Psoas muscle (tissue), 7 donors: ENCODE measurements at regions not wholly inside any gene's neighbourhood (a gene's known extent, or its start where the extent isn't known, plus 50 kb on each side); places are given as distances from the start of the nearest gene placed in this dataset.

Source experiments
- ATAC-seq, 4 donors: fragments of 200-7000 bp; cut with Tn5 transposase; one replicate each; pipeline ENCODE4 v1.9.1; 2020; ENCODE audit warnings: moderate library complexity in 3 of 4, mild to moderate bottlenecking in 2 of 4
- DNase-seq, 2 donors: peaks; one replicate each; pipeline ENCODE4 v3.0.0-alpha.2; 2020
- H3K27ac ChIP-seq: fragments of 200-600 bp; one replicate; pipeline ENCODE4 v1.8.0; 2022
- H3K27me3 ChIP-seq, 3 donors: fragments of 200-600 bp in 1 of 3; one replicate each; pipeline versions ENCODE4 v1.6.1 to v1.8.0; 2013 to 2022; ENCODE audit warnings: low read length in 2 of 3, mild to moderate bottlenecking in 2 of 3, moderate library complexity in 1 of 3; ENCODE audit not compliant: insufficient read depth in 3 of 3
- H3K36me3 ChIP-seq, 2 donors: fragments of 200-600 bp in 1 of 2; one replicate each; pipeline versions ENCODE4 v1.6.1 to v1.8.0; 2013 to 2022; ENCODE audit warnings: low read depth in 1 of 2, mild to moderate bottlenecking in 1 of 2, moderate library complexity in 1 of 2; ENCODE audit not compliant: insufficient read depth in 1 of 2
- H3K4me1 ChIP-seq: fragments of 200-600 bp; one replicate; pipeline ENCODE4 v1.8.0; 2022
- H3K4me3 ChIP-seq: fragments of 200-600 bp; one replicate; pipeline ENCODE4 v1.8.0; 2022; ENCODE audit warnings: mild to moderate bottlenecking
- H3K9me3 ChIP-seq: fragments of 200-600 bp; one replicate; pipeline ENCODE4 v1.8.0; 2022
- CTCF ChIP-seq: fragments of 200-600 bp; IDR thresholded peaks from one replicate; pipeline ENCODE4 v1.8.0; 2022; ENCODE audit warnings: antibody characterized with exemption
- WGBS, 3 donors: extraction: QIAGEN DNeasy Blood & Tissue Kit; methylation state at CpG; one replicate each; pipeline versions ENCODE4 v1.1.6 to v1.1.7; 2013; 5-methylcytosine and 5-hydroxymethylcytosine counted together
- intact Hi-C, 2 donors: fragments of 100-400 bp; cut with DNase I; formaldehyde crosslinking; loops; one replicate each; pipeline versions ENCODE4 v1.11.0 to v1.14.2; 2022
- donor health status: healthy with polysubstance abuse.
- donor health status: DM: no; HTN: no; CAD: no; lungs with moderate emphysema.
- donor health status: Bipolar disorder and iron deficiency.
- donor health status: healthy.
- donor health status: DM: yes; HTN: yes; CAD: no.
- donor health status: DM: no; HTN: no; CAD: no.
- donor health status: DM: yes; HTN: yes; CAD: no.

DNA sequence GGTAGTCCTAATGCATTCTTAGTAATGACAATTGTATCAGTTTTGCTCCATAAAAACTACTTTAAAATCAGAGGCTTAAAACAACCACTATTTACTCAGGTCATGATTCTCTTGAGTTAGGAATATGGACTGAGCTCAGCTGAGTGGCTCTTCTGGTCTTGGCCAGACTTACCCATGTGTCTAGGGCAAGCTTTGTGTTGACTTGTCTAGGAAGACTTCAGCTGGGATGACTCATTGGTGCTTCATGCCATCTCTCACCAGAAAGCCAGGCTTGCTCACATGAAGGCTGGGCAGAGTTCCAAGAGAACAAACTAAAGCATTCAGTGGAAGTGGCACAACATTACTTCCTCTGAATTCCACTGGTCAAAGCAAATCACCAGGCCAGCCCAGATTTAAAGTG, 155.3 kb downstream of the DHX35 start:
- Histone ChIP-seq H3K27ac (no peak overlapping the region), H3K4me3 (no peak overlapping the region), H3K27me3 (no peaks in the 10 kb centered on the region), H3K4me1 (no peaks in the 10 kb centered on the region), H3K9me3 (no peaks in the 10 kb centered on the region), H3K36me3 (no peaks in the 10 kb centered on the region)
- peak in 2 of 4 donors; percentile 35 to 68 for ATAC-seq
- DNase-seq = no peak
- intact Hi-C loops = loop anchor here (10.0 kb wide), 3 partner anchors 307 to 1847 kb away; no protein-coding TSS in a partner anchor
- TF ChIP-seq CTCF = no peak

GRCh38 chr20:39116020-39116419, 153.9 kb downstream of the DHX35 start:
- no peak for ATAC-seq
- Histone ChIP-seq H3K4me3 (no peak overlapping the region), H3K27ac (no peak overlapping the region), H3K27me3 (no peaks in the 10 kb centered on the region), H3K9me3 (no peaks in the 10 kb centered on the region), H3K36me3 (no peaks in the 10 kb centered on the region), H3K4me1 (no peaks in the 10 kb centered on the region)
- DNase-seq = no peak
- WGBS, 3 donors = 90 to 95% (median 92%) methylated on average over 2 of the region's 2 CpGs
- no peak for TF ChIP-seq CTCF
- intact Hi-C loops = loop anchor here (10.0 kb wide), 3 partner anchors 309 to 1849 kb away; no protein-coding TSS in a partner anchor

GRCh38 chr20:39112178-39112743, 150.1 kb downstream of the DHX35 start:
- H3K36me3 ChIP-seq = no peaks in the 10 kb centered on the region
- peaks cover 0 to 19% (median 3%) of the 10 kb centered on the region in 3 donors for H3K27me3 ChIP-seq
- no peak overlapping the region for H3K4me3 ChIP-seq
- peak; percentile 76 to 93 (median 92) for ATAC-seq
- no peaks in the 10 kb centered on the region for H3K4me1 ChIP-seq
- H3K27ac ChIP-seq = no peak overlapping the region
- 21 to 29% (median 21%) methylated on average over 9 of the region's 9 CpGs for WGBS, 3 donors
- no peaks in the 10 kb centered on the region for H3K9me3 ChIP-seq
- peak in 1 of 2 donors; percentile 30 for DNase-seq
- peak; percentile 72 for TF ChIP-seq CTCF
- intact Hi-C loops = loop anchor here (5.0 to 10.0 kb wide), 4 partner anchors 313 to 1853 kb away; no protein-coding TSS in a partner anchor

DNA sequence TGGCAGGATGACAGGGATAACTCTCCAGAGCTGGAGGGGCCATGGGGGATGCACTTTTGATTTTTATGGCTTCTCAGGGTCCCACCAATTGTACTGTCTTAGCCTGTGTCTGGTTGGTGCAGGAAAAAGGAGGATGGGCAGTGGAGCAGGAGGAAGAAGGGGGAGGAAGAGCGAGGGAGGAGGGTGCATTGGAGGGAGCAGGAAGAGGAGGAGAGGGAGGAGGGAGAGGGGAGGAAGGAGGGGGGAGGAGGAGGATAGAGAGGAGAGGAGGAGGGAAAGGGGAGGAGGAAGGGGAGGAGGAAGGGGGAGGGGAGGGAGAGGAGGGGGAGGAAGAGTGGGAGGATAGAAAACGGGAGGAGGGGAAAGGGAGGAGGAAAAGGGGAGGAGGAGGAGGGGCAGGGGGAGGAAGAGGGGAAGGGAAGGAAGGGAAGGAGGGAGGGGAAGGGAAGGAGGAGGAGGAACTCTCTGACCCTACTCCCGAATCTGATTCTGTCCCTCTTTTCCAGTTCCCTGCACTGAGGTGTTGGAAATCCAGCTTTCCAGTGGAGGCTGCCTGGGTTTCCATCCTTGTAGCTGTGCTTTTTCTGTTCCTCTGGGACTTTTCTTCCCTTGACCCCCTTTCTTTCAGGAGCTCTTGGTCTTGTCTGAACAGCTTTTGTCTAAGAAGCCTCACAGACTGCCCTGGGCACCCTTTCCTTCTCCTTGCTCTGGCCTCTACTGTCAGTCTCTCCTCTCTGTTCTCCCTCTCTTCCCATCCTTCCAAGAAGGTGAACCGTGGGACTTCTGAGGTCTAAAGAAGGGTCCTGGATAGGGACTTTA, 149.4 kb downstream of the DHX35 start:
- TF ChIP-seq CTCF = no peak
- Histone ChIP-seq H3K4me3 (no peak overlapping the region), H3K9me3 (no peaks in the 10 kb centered on the region), H3K36me3 (no peaks in the 10 kb centered on the region), H3K27me3 (peaks cover 0 to 19% (median 3%) of the 10 kb centered on the region in 3 donors), H3K4me1 (no peaks in the 10 kb centered on the region), H3K27ac (no peak overlapping the region)
- no peak for DNase-seq
- 10 to 14% (median 11%) methylated on average over 4 of the region's 4 CpGs for WGBS, 3 donors
- intact Hi-C loops = loop anchor here (5.0 to 10.0 kb wide), 4 partner anchors 313 to 1853 kb away; no protein-coding TSS in a partner anchor
- no peak for ATAC-seq
